NK-92 (cell line): ENCODE measurements at regions not wholly inside any gene's neighbourhood (a gene's known extent, or its start where the extent isn't known, plus 50 kb on each side); places are given as distances from the start of the nearest gene placed in this dataset.
"Not testable (repeated sequence)": the region's sequence is repeated elsewhere in the genome, so short reads cannot be mapped to it uniquely, and the experiment has no call there.

Source experiments
- DNase-seq: peaks from one replicate; lab custom pipeline; 2025; ENCODE audit not compliant: unreplicated experiment; lab: John Stamatoyannopoulos, UW

- no peak for DNase-seq
Measured at GRCh38 chr7:156020566-156020965, 208.3 kb upstream of the SHH start.

DNA sequence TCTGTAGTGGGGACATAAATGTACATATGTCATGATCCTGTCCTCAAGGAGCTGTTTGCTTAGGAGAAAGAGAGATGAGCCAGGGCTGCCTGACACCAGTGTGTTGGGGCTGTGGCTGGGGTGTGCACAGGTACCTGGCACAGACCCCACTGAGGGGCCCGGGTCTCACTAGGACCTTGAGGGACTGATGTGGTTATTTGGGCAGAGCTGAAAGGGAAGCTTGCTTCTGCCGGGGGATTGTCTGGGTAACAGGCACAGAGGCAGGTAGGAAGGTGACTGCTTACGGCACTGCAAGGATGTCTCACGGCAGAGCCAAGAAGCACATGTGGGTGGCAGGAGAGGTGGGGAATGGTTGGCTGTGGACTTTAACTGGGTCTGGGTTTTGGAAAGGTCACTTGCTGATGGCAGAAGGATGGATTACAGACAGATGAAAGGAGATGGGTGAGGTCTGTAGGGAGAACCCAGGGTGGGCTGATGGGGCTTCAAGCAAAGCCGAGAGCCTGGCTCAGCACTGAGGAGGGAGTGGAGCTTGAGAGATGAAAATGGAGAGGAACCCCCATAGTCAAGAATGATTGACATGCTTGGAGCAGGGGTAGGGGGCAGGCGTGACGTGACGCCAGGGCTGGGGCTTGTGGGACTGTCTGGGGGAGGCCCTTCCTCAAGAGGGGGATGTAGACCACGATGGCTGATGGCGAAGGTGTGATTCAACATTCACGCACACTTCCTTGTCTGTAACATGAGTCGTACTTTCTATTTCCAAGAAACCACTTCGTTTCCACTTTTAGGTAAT, 207.7 kb upstream of the SHH start:
- no peak for DNase-seq

- DNase-seq: no peak
Measured at GRCh38 chr7:156019308-156019707, 207.0 kb upstream of the SHH start.

DNA sequence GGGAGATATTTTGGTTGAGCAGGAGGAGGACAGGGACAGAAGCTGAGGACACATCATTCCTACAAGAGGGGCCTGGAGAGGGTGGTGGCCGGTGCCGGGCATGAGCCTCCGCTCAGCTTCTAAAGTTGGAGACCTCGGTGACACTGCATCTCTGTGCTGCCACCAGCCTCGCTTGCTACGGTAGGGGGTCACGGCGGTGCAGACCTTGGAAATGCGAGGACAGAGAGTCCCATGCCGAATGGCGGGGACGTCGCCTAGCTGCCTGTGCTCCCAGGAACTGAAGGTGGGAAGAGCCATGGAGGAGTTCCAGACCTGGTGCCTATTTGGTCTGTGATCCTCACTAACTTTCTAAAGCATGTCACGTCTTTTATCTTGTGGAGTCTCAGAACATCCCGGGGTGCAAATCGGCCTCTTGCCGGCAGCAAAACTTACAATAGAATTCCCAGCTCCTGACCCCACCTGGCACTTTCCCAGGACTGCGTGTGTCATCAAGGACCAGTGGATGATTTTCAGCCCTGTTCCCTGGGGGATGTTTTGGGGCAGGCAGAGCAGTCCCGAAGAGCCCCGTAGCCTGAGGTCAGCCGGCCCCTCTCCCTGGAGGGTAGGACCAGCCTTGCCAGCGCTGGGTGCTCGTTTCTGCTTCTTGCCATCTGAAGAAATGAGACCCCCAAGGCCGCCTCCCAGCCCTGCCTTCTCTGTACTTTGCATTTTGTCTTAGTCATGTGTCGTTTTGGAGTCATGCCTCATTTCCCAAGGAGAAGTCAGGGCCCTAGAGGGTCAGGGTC, 205.8 kb upstream of the SHH start:
- DNase-seq: no peak

GRCh38 chr7:156017431-156017830, 205.2 kb upstream of the SHH start:
- no peak for DNase-seq

DNA sequence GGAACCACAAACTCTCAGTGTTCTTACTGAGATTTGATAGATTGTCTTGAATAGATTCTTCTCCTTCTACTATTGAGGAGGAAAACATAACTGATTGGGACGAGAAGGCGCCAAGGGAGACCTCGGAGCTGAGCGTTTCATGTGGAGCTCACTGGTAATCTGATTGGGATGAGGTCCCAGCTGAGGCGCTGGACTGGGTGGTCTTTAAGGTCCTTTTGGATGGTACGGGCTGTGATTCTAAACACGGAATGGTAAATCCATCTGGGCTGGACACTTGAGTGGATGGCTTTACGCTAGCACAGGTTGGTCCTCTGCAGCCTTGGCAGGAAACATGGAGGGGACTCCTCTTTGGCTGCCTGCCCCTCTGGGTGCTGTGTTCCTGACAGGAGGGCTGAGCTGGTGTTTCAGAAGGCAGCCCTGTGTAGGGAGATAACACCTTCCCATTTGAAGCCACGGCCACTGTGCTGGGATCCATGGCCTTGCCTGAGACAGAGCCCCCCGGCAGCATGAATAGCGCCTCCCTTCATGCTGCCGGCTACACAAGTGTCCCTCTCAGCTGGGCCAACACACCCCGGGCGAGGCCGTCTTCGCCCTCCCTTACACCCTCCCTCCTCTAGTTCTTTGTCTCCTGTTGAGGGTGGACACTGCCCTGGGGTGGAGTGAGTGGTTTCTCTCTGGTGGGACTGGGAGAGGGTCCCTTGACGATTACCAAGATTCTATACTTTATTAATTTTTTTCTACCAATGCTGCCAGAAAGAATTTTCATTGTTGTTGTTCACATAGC, 203.2 kb upstream of the SHH start:
- no peak for DNase-seq

DNA sequence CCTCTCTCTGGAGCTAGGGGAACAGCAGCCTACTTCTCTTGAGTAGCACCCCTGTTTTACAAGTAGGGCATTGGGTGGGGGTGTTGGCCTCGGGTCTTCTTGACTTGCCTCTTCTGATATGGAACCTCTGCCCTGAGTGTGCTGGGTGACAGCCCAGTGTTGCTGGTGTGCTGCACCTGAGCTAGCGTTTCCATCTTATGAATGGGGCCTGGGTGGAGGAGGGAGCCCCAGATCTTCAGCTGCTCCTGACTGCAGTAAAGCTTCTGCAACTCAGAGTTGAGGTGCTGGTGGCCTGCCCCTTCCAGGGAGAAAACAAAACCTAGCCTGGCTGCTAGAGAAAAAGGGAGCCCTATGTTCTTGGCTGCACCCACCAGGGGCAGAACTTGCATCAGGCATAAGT, 202.5 kb upstream of the SHH start:
- DNase-seq: no peak

GRCh38 chr7:156014201-156014600, 201.9 kb upstream of the SHH start:
- DNase-seq: no peak

DNA sequence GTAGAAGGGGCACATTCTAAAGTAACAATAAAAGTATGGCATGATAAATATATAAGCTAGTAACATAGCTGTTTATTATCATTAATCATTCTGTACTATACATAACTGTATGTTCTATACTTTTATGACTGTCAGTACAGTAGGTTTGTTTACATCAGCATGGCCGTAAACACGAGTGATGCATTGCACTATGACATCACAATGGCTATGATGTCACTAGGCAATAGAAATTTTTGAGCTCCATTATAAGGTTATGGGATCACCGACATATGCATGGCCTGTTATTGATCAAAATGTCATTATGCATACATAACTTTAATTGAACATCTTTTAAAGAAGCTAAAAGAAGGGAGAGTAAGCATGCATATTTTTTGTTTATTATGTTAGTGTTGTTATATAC, 200.1 kb upstream of the SHH start:
- no peak for DNase-seq

DNA sequence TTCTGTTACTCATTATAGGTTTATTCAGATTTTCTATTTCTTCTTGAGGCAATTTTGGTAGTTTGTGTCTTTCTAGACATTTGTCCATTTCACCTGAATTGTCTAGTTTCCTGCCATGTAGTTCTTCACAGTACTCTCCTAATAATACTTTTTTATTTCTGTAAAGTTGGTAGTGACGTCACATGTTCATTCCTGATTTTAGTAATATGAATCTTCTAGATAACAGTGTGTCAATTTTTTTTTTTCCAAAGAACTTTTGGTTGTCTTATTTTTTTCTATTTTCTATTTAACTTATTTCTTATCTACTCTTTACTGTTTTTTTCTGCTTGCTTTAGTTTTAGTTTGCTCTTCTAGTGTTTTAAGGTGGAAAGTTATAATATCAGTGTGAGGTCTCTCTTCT, 197.3 kb upstream of the SHH start:
- no peak for DNase-seq

GRCh38 chr7:156006876-156007275, 194.6 kb upstream of the SHH start:
- DNase-seq: not testable (repeated sequence)

DNA sequence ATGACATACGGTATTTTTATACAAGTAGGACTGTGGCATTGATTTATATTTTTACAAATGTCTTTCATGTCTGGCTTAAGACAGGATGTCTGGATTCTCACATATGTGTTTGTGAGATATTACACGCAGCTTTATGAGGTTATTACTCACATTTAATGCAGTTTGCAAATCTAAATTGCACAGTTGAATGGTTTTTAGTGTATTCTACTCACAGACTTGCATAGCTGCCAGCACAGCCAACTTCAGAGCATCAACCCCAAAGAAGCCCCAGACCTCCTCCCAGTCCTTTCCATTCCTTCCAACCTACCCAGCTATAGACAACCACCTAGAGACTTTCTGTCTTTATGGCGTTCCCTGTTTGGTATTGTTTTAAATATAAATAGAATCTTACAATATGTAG, 193.8 kb upstream of the SHH start:
- no peak for DNase-seq

GRCh38 chr7:156005202-156005691, 193.0 kb upstream of the SHH start:
- no peak for DNase-seq

DNA sequence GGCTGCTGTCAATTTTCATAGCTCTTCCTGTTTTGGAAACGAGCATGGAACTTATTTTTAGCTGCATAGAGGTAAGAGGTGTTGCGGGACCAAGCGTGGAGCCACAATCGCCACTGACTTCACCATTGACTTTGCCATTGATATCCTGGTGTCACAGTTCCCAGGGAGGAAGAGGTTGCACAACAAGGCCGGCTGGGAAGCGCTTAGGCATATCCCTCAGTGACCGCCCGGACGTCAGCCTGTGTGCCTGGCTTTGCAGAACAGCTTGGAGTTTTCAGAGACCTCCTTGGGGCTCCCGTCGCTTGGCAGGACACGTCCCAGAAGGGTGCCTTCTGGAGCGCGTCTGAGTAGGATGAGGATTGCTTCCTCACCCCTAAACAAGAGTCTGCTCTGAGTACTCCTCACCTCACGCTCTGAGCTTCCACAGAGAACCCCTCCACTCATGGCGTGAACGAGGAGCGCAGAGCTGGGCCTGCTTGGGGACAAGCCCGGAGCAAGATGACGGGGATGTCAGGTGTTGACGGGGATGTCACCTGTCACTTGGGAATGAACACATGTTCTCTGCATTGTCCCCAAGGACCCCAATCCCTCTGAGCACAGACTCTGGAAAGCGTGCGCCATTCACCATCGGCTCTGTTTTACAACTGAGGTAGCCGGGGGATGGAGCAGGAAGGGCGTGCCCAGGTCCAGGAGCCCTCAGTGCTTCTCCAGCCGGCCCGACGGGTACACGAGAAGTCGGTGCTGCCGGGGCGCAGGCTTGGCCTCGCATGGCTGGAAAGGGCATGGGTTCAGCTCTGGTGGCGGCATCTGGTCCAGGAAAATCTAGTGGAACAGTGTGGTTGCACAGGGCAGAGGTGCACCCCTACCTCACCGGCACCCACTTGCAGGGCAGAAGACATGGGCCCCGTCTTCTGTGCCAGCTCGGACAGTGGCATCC, 192.3 kb upstream of the SHH start:
- DNase-seq: no peak

DNA sequence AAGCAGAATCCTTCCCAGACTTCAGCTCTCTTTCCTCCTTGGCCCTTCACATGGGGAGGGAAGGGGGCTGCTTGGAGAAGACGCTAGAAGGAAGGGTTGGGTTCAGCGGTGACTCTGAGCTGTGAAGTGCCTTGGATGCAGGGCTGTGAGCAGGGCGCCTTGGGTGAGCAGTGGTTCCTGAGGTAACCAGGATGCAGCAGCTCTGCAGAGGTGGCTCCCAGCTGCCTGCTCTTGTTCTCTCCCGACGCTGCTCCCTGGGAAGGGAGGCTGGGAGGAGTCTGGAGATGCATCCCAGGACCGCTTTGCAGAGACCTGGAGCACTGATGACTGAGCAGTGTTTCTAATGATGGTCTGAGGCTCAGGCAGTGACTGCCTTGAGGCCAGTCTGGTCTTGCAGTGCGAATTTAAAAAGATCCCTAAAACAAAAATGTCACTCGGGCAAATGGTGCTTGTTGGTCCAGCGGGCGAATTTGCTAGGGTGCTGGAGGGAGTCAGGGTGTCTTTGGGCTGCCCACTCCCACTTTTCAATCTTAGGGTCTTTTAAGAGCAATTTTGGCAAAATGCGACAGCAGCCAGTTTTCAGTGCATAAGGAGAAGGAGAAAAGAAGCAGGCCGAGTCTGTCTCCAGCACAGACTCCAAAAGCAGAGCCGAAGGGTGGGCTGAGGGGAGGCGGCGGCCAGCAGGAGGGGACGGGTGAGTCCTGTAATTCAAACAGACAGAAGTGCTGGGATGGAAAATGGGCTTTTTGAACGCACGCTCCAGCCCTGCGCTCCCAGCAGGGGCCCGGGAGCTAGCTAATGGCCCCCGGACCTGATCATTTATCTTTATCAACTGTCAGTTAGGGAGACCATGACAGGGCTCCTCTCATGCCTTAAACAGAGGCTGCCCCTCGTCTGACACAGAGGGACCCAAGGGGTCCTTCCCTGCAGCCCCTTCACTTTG, 191.2 kb upstream of the SHH start:
- no peak for DNase-seq

DNA sequence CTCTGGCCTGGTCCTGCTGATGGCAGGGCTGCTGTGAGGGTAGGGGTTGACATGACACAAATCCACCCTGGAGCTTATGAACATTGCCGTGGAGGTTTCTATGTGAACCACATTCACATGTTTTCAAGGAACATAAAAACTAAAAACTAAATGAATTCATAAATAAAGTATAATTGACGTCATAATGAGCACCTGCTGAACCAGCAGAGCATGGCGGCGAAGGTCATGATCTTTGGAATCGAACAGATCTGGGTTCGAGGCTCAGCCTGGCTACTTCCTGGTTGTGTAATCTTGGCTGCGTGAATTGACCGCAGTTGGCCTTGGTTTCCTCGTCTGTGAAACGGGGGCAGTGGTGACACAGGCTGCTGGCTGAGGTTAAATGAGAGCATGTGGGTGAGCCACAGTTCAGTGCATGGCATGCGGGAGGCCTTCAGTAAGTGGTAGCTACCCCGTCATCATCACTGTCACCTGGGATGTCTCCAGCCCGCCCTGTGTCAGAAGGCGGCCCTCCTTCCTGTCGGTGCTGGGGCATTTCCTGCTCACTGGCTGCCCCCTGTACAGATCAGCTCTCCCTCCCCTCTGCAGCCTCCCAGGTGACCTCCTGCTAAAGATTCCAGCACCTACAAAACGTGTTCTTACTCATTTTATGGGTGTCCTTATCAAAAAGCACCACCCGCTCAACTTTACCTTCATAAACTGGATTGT, 190.3 kb upstream of the SHH start:
- no peak for DNase-seq

DNA sequence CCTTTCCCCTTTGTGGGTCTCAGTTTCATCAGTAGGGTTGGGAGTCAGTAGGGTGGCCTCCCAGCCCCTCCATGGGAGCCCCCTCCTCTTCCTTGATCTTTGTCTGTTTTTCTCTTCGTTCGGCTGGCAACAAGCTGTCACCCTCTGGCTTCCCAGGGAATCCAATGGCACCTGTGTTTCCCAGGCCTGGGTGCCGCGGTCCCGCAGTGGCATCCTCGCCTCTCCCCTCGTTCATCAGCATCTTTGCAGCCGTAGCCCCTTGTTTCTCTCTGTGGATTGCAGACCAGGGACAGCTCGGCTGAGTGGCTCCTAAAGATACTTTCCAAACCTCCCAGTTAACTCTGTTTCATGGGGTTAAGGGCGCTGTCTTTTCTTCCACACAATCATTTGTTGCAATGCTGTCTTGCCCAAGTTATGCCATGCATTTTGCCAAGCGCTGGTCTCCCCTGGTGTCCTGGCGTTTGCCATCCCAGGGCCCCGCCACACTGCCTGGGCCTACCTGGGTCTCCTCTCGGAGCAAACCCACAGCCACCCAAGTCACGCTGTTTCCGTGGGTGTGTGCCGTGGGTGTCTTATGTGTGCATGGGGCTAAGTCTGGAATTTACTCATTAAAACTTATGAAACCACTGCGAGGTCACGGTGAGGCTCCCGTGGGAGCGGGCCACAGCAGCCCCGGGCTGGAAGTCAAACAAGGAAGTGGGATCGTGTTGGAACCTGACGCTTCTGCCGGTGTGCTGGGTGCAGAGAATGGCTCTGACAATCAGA, 189.4 kb upstream of the SHH start:
- no peak for DNase-seq
